HG03066 (cell line): ENCODE measurements at regions not wholly inside any gene's neighbourhood (a gene's known extent, or its start where the extent isn't known, plus 50 kb on each side); places are given as distances from the start of the nearest gene placed in this dataset.
"Not testable (repeated sequence)": the region's sequence is repeated elsewhere in the genome, so short reads cannot be mapped to it uniquely, and the experiment has no call there.

Experiments
- ATAC-seq: cut with Tn5 transposase; IDR thresholded peaks from one replicate; pipeline ENCODE4 v1.9.1; 2021; ENCODE audit warnings: low read depth; ENCODE audit not compliant: unreplicated experiment

- not testable (repeated sequence) for ATAC-seq
Measured at GRCh38 chr2:134043028-134043427, 210.8 kb upstream of the MGAT5 start.

- no peak for ATAC-seq
Measured at GRCh38 chr2:134052173-134052572, 201.7 kb upstream of the MGAT5 start.

GRCh38 chr2:134056173-134056572, 197.7 kb upstream of the MGAT5 start:
- ATAC-seq, result no peak

DNA sequence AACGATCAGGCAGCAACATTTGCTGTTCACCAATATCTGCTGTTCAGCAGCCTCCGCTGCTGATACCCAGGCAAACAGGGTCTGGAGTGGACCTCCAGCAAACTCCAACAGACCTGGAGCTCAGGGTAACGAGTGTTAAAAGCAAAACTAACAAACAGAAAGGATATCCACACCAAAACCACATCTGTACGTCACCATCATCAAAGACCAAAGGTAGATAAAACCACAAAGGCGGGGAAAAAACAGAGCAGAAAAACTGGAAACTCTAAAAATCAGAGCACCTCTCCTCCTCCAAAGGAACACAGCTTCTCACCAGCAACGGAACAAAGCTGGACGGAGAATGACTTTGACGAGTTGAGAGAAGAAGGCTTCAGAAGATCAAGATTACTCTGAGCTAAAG, 192.8 kb upstream of the MGAT5 start:
- ATAC-seq, result not testable (repeated sequence)

DNA sequence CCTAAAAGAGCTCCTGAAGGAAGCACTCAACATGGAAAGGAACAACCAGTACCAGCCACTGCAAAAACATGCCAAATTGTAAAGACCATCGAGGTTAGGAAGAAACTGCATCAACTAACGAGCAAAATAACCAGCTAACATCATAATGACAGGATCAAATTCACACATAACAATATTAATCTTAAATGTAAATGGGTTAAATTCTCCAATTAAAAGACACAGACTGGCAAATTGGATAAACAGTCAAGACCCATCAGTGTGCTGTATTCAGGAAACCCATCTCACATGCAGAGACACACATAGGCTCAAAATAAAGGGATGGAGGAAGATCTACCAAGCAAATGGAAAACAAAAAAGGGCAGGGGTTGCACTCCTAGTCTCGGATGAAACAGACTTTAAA, 191.6 kb upstream of the MGAT5 start:
- not testable (repeated sequence) for ATAC-seq

- not testable (repeated sequence) for ATAC-seq
Measured at GRCh38 chr2:134063916-134064315, 190.0 kb upstream of the MGAT5 start.

- ATAC-seq, result no peak
Measured at GRCh38 chr2:134070281-134070741, 183.6 kb upstream of the MGAT5 start.

- ATAC-seq, result no peak
Measured at GRCh38 chr2:134072341-134072740, 181.5 kb upstream of the MGAT5 start.

- ATAC-seq, result no peak
Measured at GRCh38 chr2:134073023-134073422, 180.8 kb upstream of the MGAT5 start.

DNA sequence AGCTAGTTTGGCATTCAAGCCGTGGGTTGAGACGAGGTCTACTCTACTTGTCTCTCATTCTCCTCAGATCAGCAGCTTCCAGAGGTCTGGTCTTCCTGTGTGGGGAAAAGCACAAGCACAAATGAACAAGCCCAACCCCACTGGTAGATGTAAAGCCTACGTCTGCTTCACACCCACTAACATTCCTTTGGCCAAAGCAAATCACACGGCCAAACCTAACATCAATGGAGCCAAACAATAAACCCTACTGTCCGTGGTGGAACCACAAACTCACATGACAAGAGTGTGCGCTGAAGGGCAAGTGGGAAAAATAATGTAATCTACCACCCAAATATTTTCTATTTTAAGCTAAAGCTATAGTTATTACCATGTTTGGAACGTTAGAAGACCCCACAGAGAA, 179.3 kb upstream of the MGAT5 start:
- ATAC-seq, result no peak

- no peak for ATAC-seq
Measured at GRCh38 chr2:134075204-134075603, 178.7 kb upstream of the MGAT5 start.

DNA sequence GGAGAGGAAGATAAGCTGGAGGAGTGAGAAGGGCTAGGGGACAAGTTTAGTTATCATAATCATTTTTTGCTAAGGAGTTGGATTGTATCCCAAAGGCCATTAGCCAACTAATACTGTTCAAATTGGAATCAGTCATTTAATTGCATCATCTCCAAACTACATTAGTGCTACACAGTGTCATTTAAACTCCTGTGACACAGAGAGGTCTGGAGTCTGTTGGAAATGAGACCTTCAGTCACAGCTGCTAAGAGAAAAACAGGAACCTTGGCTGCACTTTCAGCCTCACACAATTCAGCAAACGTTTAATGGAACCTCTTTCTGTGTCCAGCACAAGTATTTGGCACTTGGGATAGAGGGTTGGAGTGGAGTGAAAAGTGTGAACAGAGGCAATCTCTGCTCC, 175.5 kb upstream of the MGAT5 start:
- no peak for ATAC-seq

- peak; percentile 87 for ATAC-seq
Measured at GRCh38 chr2:134079373-134079772, 174.5 kb upstream of the MGAT5 start.

DNA sequence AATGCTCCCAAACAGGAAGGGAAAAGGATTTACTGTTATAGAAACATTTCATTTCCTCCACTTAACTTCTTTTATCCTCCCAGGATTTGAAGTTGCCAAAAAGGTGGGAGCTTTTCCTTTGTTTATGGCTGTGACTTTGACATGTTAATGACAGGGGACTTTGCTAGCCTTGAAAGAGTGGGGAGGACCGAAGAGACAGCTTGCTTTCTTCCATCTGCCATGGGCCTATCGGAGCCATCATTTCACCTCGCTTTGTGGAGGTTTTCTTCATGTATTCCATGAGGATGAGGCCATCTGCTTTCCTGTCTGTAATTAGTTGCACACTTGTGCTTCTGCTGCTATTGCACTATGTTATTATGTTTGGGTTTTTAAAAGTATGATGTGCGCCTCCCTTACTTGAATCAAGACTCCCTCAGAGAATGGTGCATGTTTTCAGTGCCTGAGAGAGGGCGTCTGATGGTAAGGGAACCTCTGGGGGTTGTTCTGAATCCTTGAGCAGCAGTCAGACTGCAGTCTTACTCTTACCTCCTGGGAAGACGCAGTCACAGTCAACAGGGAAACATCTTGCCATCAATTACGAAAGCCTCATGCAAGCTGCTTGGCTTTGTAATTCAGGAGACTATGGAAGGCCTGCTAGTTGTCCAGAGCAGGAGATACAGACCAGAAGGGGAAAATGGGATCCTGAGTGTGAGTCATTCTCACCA, 173.3 kb upstream of the MGAT5 start:
- ATAC-seq, result no peak

DNA sequence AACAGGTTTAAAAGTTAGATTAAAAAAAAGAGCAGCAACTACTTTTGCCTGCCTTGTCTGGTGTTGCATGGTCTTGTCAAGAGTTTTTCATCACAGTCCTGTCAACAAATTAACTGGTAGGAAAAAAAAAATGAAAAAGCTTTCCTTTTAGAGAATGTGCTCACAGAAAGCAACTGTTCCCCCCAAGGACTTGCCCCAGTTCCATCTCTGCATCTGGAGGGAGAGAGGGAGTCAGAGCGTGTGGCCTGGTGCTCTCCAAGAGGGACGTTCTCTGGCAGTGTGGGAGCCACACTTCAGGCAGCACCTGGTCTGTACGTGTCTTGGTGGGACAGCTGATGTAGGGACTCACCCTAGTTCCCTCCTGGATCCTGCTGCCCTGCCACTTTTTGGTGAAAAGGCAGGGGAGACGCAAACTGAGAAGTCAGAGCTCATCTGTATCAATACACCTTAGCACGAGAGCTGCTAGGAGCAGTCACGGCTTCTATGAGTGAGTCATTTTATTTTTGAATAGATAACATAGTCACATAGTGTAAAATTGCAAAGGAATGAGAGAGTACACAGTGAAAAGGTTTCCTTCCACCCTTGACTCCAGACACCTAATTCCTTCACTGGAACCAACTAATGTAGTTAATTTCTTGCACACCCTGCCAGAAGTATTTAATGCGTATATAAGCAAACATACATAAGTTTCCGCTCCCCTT, 172.5 kb upstream of the MGAT5 start:
- ATAC-seq, result no peak

DNA sequence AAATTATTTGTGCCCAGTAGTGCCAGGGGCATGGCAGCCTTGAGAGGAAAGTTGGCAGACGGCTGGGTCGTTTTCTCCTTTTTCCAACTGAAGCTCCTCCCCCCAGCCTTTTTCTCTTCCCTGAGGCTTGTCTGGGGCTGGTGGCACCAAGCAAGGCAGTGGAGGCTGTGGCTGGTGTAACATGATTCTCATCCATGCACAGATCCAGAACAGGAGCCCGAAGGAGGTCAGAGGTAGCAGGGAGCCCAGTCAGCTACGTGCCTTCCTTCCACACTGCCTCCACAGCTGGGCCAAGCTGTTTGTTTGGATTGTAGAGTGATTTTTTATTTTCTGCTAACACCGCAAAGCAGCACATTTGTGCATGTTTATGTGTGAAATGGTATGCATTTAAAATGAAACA, 170.3 kb upstream of the MGAT5 start:
- no peak for ATAC-seq

- no peak for ATAC-seq
Measured at GRCh38 chr2:134086594-134087219, 167.2 kb upstream of the MGAT5 start.

- ATAC-seq, result peak; percentile 82
Measured at GRCh38 chr2:134087371-134087921, 166.4 kb upstream of the MGAT5 start.

- no peak for ATAC-seq
Measured at GRCh38 chr2:134089454-134089853, 164.4 kb upstream of the MGAT5 start.

DNA sequence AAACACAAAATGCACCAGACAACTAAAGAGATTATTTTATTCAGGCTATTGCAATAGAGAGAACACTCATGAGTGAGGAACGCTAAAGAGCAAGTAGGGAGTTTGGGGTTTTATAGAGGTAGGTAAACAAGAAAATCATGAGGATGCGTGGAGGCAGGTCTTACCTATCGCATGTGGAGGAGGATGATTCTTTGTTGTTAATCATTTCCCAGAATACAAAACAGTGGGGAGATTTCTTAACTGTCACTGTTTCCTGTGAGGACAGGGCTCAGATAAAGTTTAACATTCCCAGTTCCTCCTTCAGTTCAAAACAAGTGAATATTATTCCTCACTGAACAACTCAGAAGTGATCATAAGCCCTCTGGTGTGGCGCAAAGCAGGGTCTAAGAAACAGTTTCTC, 156.1 kb upstream of the MGAT5 start:
- ATAC-seq, result no peak

GRCh38 chr2:134098321-134098720, 155.6 kb upstream of the MGAT5 start:
- ATAC-seq, result no peak
